CD14-positive monocyte (primary cell): ENCODE measurements at regions not wholly inside any gene's neighbourhood (a gene's known extent, or its start where the extent isn't known, plus 50 kb on each side); places are given as distances from the start of the nearest gene placed in this dataset.
"Not testable (repeated sequence)": the region's sequence is repeated elsewhere in the genome, so short reads cannot be mapped to it uniquely, and the experiment has no call there.

Experiments used
- DNase-seq, 3 donors: peaks; one replicate each; pipeline ENCODE4 v3.0.0-alpha.2; 2011 to 2022
- H2AFZ ChIP-seq: 2 replicates; pipeline ENCODE4 v1.6.0; 2012; ENCODE audit warnings: mild to moderate bottlenecking, low read depth, low read length, inconsistent platforms; ENCODE audit not compliant: insufficient read depth, poor library complexity, severe bottlenecking
- H3K27ac ChIP-seq, 2 donors: 1 replicate in 1 of 2; 2 replicates in 1 of 2; pipeline ENCODE4 v1.5.1; 2012 to 2013; ENCODE audit warnings: low read length in 2 of 2, control low read depth in 1 of 2, inconsistent platforms in 1 of 2, low read depth in 1 of 2, mild to moderate bottlenecking in 1 of 2
- H3K27me3 ChIP-seq, 2 donors: one replicate each; pipeline versions ENCODE4 v1.6.0 to v1.6.1; 2011 to 2013; ENCODE audit warnings: low read length in 2 of 2; ENCODE audit not compliant: control insufficient read depth in 2 of 2, insufficient read depth in 2 of 2
- H3K36me3 ChIP-seq, 2 donors: replicated peaks in 1 of 2; 1 replicate in 1 of 2; 2 replicates in 1 of 2; pipeline versions ENCODE4 v1.5.1 to v1.6.1; 2012 to 2013; ENCODE audit warnings: low read length in 2 of 2, control low read depth in 1 of 2, inconsistent platforms in 1 of 2, mild to moderate bottlenecking in 1 of 2; ENCODE audit not compliant: insufficient read depth in 2 of 2, control insufficient read depth in 1 of 2
- H3K4me1 ChIP-seq, 2 donors: 1 replicate in 1 of 2; 2 replicates in 1 of 2; pipeline versions ENCODE4 v1.5.1 to v1.6.1; 2012 to 2013; ENCODE audit warnings: low read length in 2 of 2, control low read depth in 1 of 2, inconsistent platforms in 1 of 2, mild to moderate bottlenecking in 1 of 2, moderate library complexity in 1 of 2; ENCODE audit not compliant: insufficient read depth in 2 of 2, control insufficient read depth in 1 of 2
- H3K4me2 ChIP-seq: replicated peaks from 2 replicates; pipeline ENCODE3; 2012; ENCODE audit warnings: low read length, moderate library complexity, mild to moderate bottlenecking; ENCODE audit not compliant: poor library complexity, severe bottlenecking; ENCODE audit errors: extremely low read depth
- H3K4me3 ChIP-seq, 3 experiments: fragments of 200-600 bp in 1 of 3; sonication (generic) in 1 of 3; replicated peaks in 1 of 3; 1 replicate in 2 of 3; 2 replicates in 1 of 3; pipeline ENCODE4 v1.5.1; 2011 to 2013; ENCODE audit warnings: low read length in 3 of 3, mild to moderate bottlenecking in 3 of 3, control low read depth in 2 of 3, low read depth in 2 of 3, inconsistent platforms in 1 of 3, moderate library complexity in 1 of 3
- H3K79me2 ChIP-seq: 2 replicates; pipeline ENCODE4 v1.6.0; 2012; ENCODE audit warnings: mild to moderate bottlenecking, control low read depth, inconsistent platforms, low read length, moderate library complexity; ENCODE audit not compliant: insufficient read depth
- H3K9ac ChIP-seq: 2 replicates; pipeline ENCODE4 v1.6.0; 2017; ENCODE audit warnings: low read length, mild to moderate bottlenecking; ENCODE audit not compliant: insufficient read depth, poor library complexity, severe bottlenecking
- H3K9me3 ChIP-seq, 2 donors: replicated peaks in 1 of 2; 1 replicate in 1 of 2; 2 replicates in 1 of 2; pipeline versions ENCODE4 v1.5.1 to v1.6.1; 2012 to 2013; ENCODE audit warnings: low read length in 2 of 2, control low read depth in 1 of 2; ENCODE audit not compliant: control insufficient read depth in 1 of 2, insufficient read depth in 1 of 2
- H4K20me1 ChIP-seq: 2 replicates; pipeline ENCODE4 v1.6.0; 2012; ENCODE audit warnings: mild to moderate bottlenecking, low read length, control low read depth, moderate library complexity; ENCODE audit not compliant: insufficient read depth
- H3K27ac Mint-ChIP-seq, 7 donors: one replicate each; pipeline ENCODE4 v1.8.0; 2020; ENCODE audit warnings: mild to moderate bottlenecking in 7 of 7, mixed read lengths in 7 of 7, moderate library complexity in 6 of 7, inconsistent platforms in 2 of 7
- H3K27me3 Mint-ChIP-seq, 3 donors: one replicate each; pipeline ENCODE4 v1.8.0; 2021 to 2022; ENCODE audit warnings: low read depth in 3 of 3, mild to moderate bottlenecking in 3 of 3, mixed read lengths in 3 of 3, moderate library complexity in 3 of 3, inconsistent platforms in 1 of 3
- H3K36me3 Mint-ChIP-seq, 2 donors: one replicate each; pipeline ENCODE4 v1.8.0; 2020; ENCODE audit warnings: mixed read lengths in 2 of 2, inconsistent platforms in 1 of 2, mild to moderate bottlenecking in 1 of 2
- H3K4me1 Mint-ChIP-seq: one replicate; pipeline ENCODE4 v1.8.0; 2020; ENCODE audit warnings: mild to moderate bottlenecking, mixed read lengths
- H3K4me3 Mint-ChIP-seq, 2 donors: one replicate each; pipeline ENCODE4 v1.8.0; 2020; ENCODE audit warnings: mild to moderate bottlenecking in 2 of 2, mixed read lengths in 2 of 2, moderate library complexity in 1 of 2
- H3K9me3 Mint-ChIP-seq, 7 donors: one replicate each; pipeline ENCODE4 v1.8.0; 2020 to 2022; ENCODE audit warnings: mixed read lengths in 7 of 7, mild to moderate bottlenecking in 6 of 7, moderate library complexity in 6 of 7, inconsistent platforms in 2 of 7
- WGBS: methylation state at CpG from one replicate; pipeline ENCODE4 v1.1.5; 2013; ENCODE audit warnings: missing lambda C conversion rate; ENCODE audit not compliant: insufficient coverage; 5-methylcytosine and 5-hydroxymethylcytosine counted together
- intact Hi-C, 2 donors: fragments of 100-400 bp; cut with micrococcal nuclease; formaldehyde crosslinking; loops; one replicate each; pipeline versions ENCODE4 v1.15.0 to v1.15.1; 2023
- TF ChIP-seq, protein P1 (sequence below): fragments of 200-600 bp; IDR thresholded peaks from one replicate; pipeline ENCODE4 v1.8.0; 2022; ENCODE audit warnings: antibody characterized with exemption, mild to moderate bottlenecking

DNA sequence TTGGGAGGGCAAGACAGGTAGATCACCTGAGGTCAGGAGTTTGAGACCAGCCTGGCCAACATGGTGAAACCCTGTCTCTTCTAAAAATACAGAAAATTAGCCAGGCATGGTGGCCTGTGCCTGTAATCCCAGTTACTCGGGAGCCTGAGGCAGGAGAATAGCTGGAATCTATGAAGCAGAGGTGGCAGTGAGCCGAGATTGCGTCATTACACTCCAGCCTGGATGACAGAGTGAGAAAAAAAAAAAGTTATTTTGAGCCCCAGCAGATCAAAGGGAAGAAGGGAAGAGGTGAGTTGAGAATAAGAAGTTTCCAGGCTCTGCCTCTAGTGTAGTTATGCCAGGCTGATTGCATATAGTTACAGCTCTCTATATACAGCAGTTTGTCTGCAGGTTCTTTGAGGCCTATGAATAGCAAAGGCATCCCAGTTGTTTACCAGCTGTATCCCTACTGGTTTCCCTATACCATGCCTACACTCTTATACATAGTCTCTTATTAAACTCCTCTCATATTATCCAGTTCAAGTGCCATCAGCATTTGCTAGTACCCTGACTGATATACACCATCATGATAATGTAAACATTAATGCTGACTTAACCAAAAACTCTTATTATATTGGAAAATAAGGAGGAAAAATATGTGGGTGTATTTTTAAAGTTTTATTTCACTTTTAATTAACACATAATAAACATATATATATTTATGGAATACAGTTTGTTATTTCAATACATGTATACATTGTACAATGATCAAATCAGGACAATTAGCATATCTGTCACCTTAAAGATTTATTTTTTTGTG lies 823.6 kb upstream of the ADGRB3 start:
- H3K36me3 ChIP-seq: no peaks in the 10 kb centered on the region
- no peaks in the 10 kb centered on the region for H3K79me2 ChIP-seq
- H4K20me1 ChIP-seq: no peaks in the 10 kb centered on the region
- H3K4me2 ChIP-seq: no peak overlapping the region
- no peaks in the 10 kb centered on the region for H3K4me1 ChIP-seq
- H3K9me3 ChIP-seq: peaks cover 8 to 19% of the 10 kb centered on the region in 2 donors
- no peak overlapping the region for H3K27ac Mint-ChIP-seq
- H3K4me3 ChIP-seq: no peak overlapping the region
- intact Hi-C loops: no loop called here
- H3K4me1 Mint-ChIP-seq: no peaks in the 10 kb centered on the region
- TF ChIP-seq, protein P1, sequence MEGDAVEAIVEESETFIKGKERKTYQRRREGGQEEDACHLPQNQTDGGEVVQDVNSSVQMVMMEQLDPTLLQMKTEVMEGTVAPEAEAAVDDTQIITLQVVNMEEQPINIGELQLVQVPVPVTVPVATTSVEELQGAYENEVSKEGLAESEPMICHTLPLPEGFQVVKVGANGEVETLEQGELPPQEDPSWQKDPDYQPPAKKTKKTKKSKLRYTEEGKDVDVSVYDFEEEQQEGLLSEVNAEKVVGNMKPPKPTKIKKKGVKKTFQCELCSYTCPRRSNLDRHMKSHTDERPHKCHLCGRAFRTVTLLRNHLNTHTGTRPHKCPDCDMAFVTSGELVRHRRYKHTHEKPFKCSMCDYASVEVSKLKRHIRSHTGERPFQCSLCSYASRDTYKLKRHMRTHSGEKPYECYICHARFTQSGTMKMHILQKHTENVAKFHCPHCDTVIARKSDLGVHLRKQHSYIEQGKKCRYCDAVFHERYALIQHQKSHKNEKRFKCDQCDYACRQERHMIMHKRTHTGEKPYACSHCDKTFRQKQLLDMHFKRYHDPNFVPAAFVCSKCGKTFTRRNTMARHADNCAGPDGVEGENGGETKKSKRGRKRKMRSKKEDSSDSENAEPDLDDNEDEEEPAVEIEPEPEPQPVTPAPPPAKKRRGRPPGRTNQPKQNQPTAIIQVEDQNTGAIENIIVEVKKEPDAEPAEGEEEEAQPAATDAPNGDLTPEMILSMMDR: no peak
- no peak overlapping the region for H2AFZ ChIP-seq
- no peak overlapping the region for H3K4me3 Mint-ChIP-seq
- DNase-seq: no peak
- no peak overlapping the region for H3K9ac ChIP-seq
- H3K36me3 Mint-ChIP-seq: no peaks in the 10 kb centered on the region
- no peaks in the 10 kb centered on the region for H3K27me3 ChIP-seq
- H3K9me3 Mint-ChIP-seq: peaks cover 8 to 17% (median 11%) of the 10 kb centered on the region in 7 donors
- no peak overlapping the region for H3K27ac ChIP-seq
- no peaks in the 10 kb centered on the region for H3K27me3 Mint-ChIP-seq
- whole genome bisulfite sequencing: 56% methylated on average over 3 of the region's 3 CpGs

DNA sequence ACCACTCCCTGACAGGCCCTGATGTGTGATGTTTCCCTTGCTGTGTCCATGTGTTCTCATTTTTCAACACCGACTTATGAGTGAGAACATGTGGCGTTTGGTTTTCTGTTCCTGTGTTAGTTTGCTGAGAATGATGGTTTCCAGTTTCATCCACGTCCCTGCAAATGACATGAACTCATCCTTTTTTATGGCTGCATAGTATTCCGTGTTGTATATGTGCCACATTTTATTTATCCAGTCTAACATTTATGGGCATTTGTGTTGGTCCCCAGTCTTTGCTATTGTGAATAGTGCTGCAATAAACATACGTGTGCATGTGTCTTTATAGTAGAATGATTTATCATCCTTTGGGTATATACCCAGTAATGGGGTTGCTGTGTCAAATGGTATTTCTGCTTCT lies 830.3 kb upstream of the ADGRB3 start:
- peaks cover 0 to 13% (median 0%) of the 10 kb centered on the region in 7 donors for H3K9me3 Mint-ChIP-seq
- H3K27ac Mint-ChIP-seq, H2AFZ ChIP-seq, H3K9me3 ChIP-seq, DNase-seq, H4K20me1 ChIP-seq, H3K36me3 Mint-ChIP-seq, H3K27ac ChIP-seq, H3K27me3 ChIP-seq, H3K36me3 ChIP-seq, H3K27me3 Mint-ChIP-seq, H3K4me2 ChIP-seq, intact Hi-C loops, H3K4me3 ChIP-seq, H3K4me1 ChIP-seq, H3K4me3 Mint-ChIP-seq, H3K9ac ChIP-seq, H3K4me1 Mint-ChIP-seq, H3K79me2 ChIP-seq: not testable (repeated sequence)
- no CpG with 5 or more reads among the region's 5 CpGs for WGBS
